ENCODE measurements at regions not wholly inside any gene's neighbourhood (a gene's known extent, or its start where the extent isn't known, plus 50 kb on each side); places are given as distances from the start of the nearest gene placed in this dataset.

DNA sequence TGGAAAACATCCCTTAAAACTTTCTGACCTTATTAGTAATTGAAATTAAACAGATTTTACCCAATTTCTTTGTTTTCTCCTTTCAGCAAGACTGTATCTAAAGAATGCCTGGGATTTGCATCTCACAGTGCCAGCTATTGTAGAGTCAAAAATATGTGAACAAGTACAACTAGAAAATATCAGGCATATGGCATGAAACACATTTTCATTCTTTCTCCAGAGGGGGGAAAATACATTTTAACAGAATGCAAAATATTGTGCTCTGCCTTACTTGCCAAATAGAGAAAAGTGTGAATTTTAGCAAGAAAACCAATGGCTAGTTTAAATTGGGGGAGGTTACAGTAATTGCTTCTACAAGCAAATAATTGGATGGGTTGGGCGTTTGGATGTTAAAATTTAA is 366.6 kb upstream of the FIGN start:
- Histone ChIP-seq H3K36me3 (replicated peaks in 1 of 2; ENCODE audit: control insufficient read depth in 2 of 2, insufficient read depth in 2 of 2, low read length in 2 of 2) (no peaks in the 10 kb centered on the region), H3K14ac (ENCODE audit: low read length) (no peak overlapping the region), H3K9me3 (replicated peaks in 1 of 2; ENCODE audit: control insufficient read depth in 2 of 2, insufficient read depth in 1 of 2, low read depth in 1 of 2, low read length in 2 of 2) (no peaks in the 10 kb centered on the region), H2BK12ac (ENCODE audit: low read length) (no peak overlapping the region), H3K4me1 (ENCODE audit: control insufficient read depth in 2 of 2, insufficient read depth in 1 of 2, low read depth in 1 of 2, low read length in 2 of 2) (peaks cover 0 to 4% of the 10 kb centered on the region in 2 donors), H3K23ac (ENCODE audit: low read depth, low read length, poor library complexity) (no peak overlapping the region), H4K91ac (ENCODE audit: low read depth, low read length, poor library complexity) (no peak overlapping the region), H3K4me2 (ENCODE audit: insufficient read depth, low read length, poor library complexity, severe bottlenecking) (no peak overlapping the region), H3K27ac (replicated peaks; ENCODE audit: low read length) (no peak overlapping the region), H3K79me1 (ENCODE audit: low read depth, low read length) (no peaks in the 10 kb centered on the region), H2BK5ac (ENCODE audit: low read length) (no peak overlapping the region), H4K8ac (ENCODE audit: low read depth, low read length) (no peak overlapping the region), H3K27me3 (ENCODE audit: control insufficient read depth in 3 of 3, insufficient read depth in 3 of 3, low read depth in 1 of 3, low read length in 3 of 3) (no peaks in the 10 kb centered on the region), H3K4ac (ENCODE audit: low read length) (no peak overlapping the region), H3K9ac (ENCODE audit: low read depth, low read length, poor library complexity) (no peak overlapping the region), H3K18ac (ENCODE audit: low read length) (no peak overlapping the region), H2AFZ (ENCODE audit: low read length) (no peak overlapping the region), H2AK5ac (ENCODE audit: low read depth, low read length) (no peak overlapping the region), H2BK15ac (ENCODE audit: low read length) (no peak overlapping the region), H3K4me3 (ENCODE audit: low read length in 2 of 2) (no peak overlapping the region), H2BK120ac (ENCODE audit: low read depth, low read length) (no peak overlapping the region)
- DNase-seq (ENCODE audit: low spot score) = no peak
- no CpG with 5 or more reads among the region's 1 CpG for WGBS, 2 donors (ENCODE audit: extremely low coverage in 2 of 2, insufficient read length in 2 of 2, insufficient replicate concordance in 1 of 2)

- no peak overlapping the region for H3K4me2 ChIP-seq (ENCODE audit: insufficient read depth, low read length, poor library complexity, severe bottlenecking)
- H3K9ac ChIP-seq (ENCODE audit: low read depth, low read length, poor library complexity) = no peak overlapping the region
- H3K23ac ChIP-seq (ENCODE audit: low read depth, low read length, poor library complexity) = no peak overlapping the region
- H3K4ac ChIP-seq (ENCODE audit: low read length) = no peak overlapping the region
- no peak overlapping the region for H2AFZ ChIP-seq (ENCODE audit: low read length)
- no peaks in the 10 kb centered on the region for H3K27me3 ChIP-seq (ENCODE audit: control insufficient read depth in 3 of 3, insufficient read depth in 3 of 3, low read depth in 1 of 3, low read length in 3 of 3)
- no peaks in the 10 kb centered on the region for H3K79me1 ChIP-seq (ENCODE audit: low read depth, low read length)
- no peak overlapping the region for H2BK15ac ChIP-seq (ENCODE audit: low read length)
- no peak overlapping the region for H3K18ac ChIP-seq (ENCODE audit: low read length)
- H3K36me3 ChIP-seq (replicated peaks in 1 of 2; ENCODE audit: control insufficient read depth in 2 of 2, insufficient read depth in 2 of 2, low read length in 2 of 2) = no peaks in the 10 kb centered on the region
- H2BK5ac ChIP-seq (ENCODE audit: low read length) = no peak overlapping the region
- H3K14ac ChIP-seq (ENCODE audit: low read length) = no peak overlapping the region
- WGBS, 2 donors (ENCODE audit: extremely low coverage in 2 of 2, insufficient read length in 2 of 2, insufficient replicate concordance in 1 of 2) = no CpG with 5 or more reads among the region's 4 CpGs
- H4K91ac ChIP-seq (ENCODE audit: low read depth, low read length, poor library complexity) = no peak overlapping the region
- H2BK12ac ChIP-seq (ENCODE audit: low read length) = no peak overlapping the region
- H3K4me1 ChIP-seq (ENCODE audit: control insufficient read depth in 2 of 2, insufficient read depth in 1 of 2, low read depth in 1 of 2, low read length in 2 of 2) = no peaks in the 10 kb centered on the region
- H3K4me3 ChIP-seq (ENCODE audit: low read length in 2 of 2) = no peak overlapping the region
- DNase-seq (ENCODE audit: low spot score) = no peak
- peaks cover 0 to 3% of the 10 kb centered on the region in 2 donors for H3K9me3 ChIP-seq (replicated peaks in 1 of 2; ENCODE audit: control insufficient read depth in 2 of 2, insufficient read depth in 1 of 2, low read depth in 1 of 2, low read length in 2 of 2)
- no peak overlapping the region for H2AK5ac ChIP-seq (ENCODE audit: low read depth, low read length)
- no peak overlapping the region for H4K8ac ChIP-seq (ENCODE audit: low read depth, low read length)
- H3K27ac ChIP-seq (replicated peaks; ENCODE audit: low read length) = no peak overlapping the region
- H2BK120ac ChIP-seq (ENCODE audit: low read depth, low read length) = no peak overlapping the region
These were observed 355.9 kb upstream of the FIGN start for GRCh38 chr2:164091673-164092072.

DNA sequence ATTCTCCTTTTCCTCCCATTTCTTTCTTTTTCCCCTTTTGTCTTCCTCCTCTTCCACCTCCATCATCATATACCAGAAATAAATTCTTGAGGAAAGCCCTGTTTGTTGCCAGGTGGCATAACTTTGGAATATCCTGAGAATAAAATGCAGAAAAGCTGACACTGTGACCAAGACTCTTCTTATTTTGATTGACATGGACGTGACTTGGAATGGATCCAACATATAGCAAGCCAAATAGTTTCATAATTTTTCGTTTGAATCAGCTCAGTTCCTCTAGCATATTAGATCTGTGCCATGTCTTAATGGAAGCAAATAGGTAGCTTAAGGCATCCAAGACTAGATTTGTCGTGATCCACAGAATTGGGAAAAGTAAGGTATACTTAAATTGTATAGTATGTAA is 354.7 kb upstream of the FIGN start:
- Histone ChIP-seq H3K9ac (ENCODE audit: low read depth, low read length, poor library complexity) (no peak overlapping the region), H2BK120ac (ENCODE audit: low read depth, low read length) (no peak overlapping the region), H3K36me3 (replicated peaks in 1 of 2; ENCODE audit: control insufficient read depth in 2 of 2, insufficient read depth in 2 of 2, low read length in 2 of 2) (no peaks in the 10 kb centered on the region), H3K9me3 (replicated peaks in 1 of 2; ENCODE audit: control insufficient read depth in 2 of 2, insufficient read depth in 1 of 2, low read depth in 1 of 2, low read length in 2 of 2) (peaks cover 0 to 3% of the 10 kb centered on the region in 2 donors), H4K8ac (ENCODE audit: low read depth, low read length) (no peak overlapping the region), H2AFZ (ENCODE audit: low read length) (no peak overlapping the region), H3K23ac (ENCODE audit: low read depth, low read length, poor library complexity) (no peak overlapping the region), H3K27me3 (ENCODE audit: control insufficient read depth in 3 of 3, insufficient read depth in 3 of 3, low read depth in 1 of 3, low read length in 3 of 3) (no peaks in the 10 kb centered on the region), H3K27ac (replicated peaks; ENCODE audit: low read length) (no peak overlapping the region), H3K79me1 (ENCODE audit: low read depth, low read length) (no peaks in the 10 kb centered on the region), H2BK12ac (ENCODE audit: low read length) (no peak overlapping the region), H2AK5ac (ENCODE audit: low read depth, low read length) (no peak overlapping the region), H2BK15ac (ENCODE audit: low read length) (no peak overlapping the region), H3K4me1 (ENCODE audit: control insufficient read depth in 2 of 2, insufficient read depth in 1 of 2, low read depth in 1 of 2, low read length in 2 of 2) (no peaks in the 10 kb centered on the region), H2BK5ac (ENCODE audit: low read length) (no peak overlapping the region), H3K4me3 (ENCODE audit: low read length in 2 of 2) (no peak overlapping the region), H3K14ac (ENCODE audit: low read length) (no peak overlapping the region), H3K4me2 (ENCODE audit: insufficient read depth, low read length, poor library complexity, severe bottlenecking) (no peak overlapping the region), H3K18ac (ENCODE audit: low read length) (no peak overlapping the region), H4K91ac (ENCODE audit: low read depth, low read length, poor library complexity) (no peak overlapping the region), H3K4ac (ENCODE audit: low read length) (no peak overlapping the region)
- DNase-seq (ENCODE audit: low spot score) = no peak
- WGBS, 2 donors (ENCODE audit: extremely low coverage in 2 of 2, insufficient read length in 2 of 2, insufficient replicate concordance in 1 of 2) = no CpG with 5 or more reads among the region's 3 CpGs

GRCh38 chr2:164084066-164084465 is 348.3 kb upstream of the FIGN start:
- no CpG with 5 or more reads among the region's 2 CpGs for WGBS, 2 donors (ENCODE audit: extremely low coverage in 2 of 2, insufficient read length in 2 of 2, insufficient replicate concordance in 1 of 2)

More at GRCh38 chr2:164084066-164084465, 348.3 kb upstream of the FIGN start:
- Histone ChIP-seq H3K4me2 (ENCODE audit: insufficient read depth, low read length, poor library complexity, severe bottlenecking) (no peak overlapping the region), H3K27me3 (ENCODE audit: control insufficient read depth in 3 of 3, insufficient read depth in 3 of 3, low read depth in 1 of 3, low read length in 3 of 3) (no peaks in the 10 kb centered on the region), H3K18ac (ENCODE audit: low read length) (no peak overlapping the region), H3K4me1 (ENCODE audit: control insufficient read depth in 2 of 2, insufficient read depth in 1 of 2, low read depth in 1 of 2, low read length in 2 of 2) (no peaks in the 10 kb centered on the region), H3K79me1 (ENCODE audit: low read depth, low read length) (no peaks in the 10 kb centered on the region), H2BK120ac (ENCODE audit: low read depth, low read length) (no peak overlapping the region), H3K23ac (ENCODE audit: low read depth, low read length, poor library complexity) (no peak overlapping the region), H2AFZ (ENCODE audit: low read length) (no peak overlapping the region), H3K27ac (replicated peaks; ENCODE audit: low read length) (no peak overlapping the region), H4K91ac (ENCODE audit: low read depth, low read length, poor library complexity) (no peak overlapping the region), H3K9me3 (replicated peaks in 1 of 2; ENCODE audit: control insufficient read depth in 2 of 2, insufficient read depth in 1 of 2, low read depth in 1 of 2, low read length in 2 of 2) (peaks cover 0 to 3% of the 10 kb centered on the region in 2 donors), H3K4ac (ENCODE audit: low read length) (no peak overlapping the region), H2BK15ac (ENCODE audit: low read length) (no peak overlapping the region), H2BK5ac (ENCODE audit: low read length) (no peak overlapping the region), H3K4me3 (ENCODE audit: low read length in 2 of 2) (no peak overlapping the region), H3K36me3 (replicated peaks in 1 of 2; ENCODE audit: control insufficient read depth in 2 of 2, insufficient read depth in 2 of 2, low read length in 2 of 2) (no peaks in the 10 kb centered on the region), H3K9ac (ENCODE audit: low read depth, low read length, poor library complexity) (no peak overlapping the region), H4K8ac (ENCODE audit: low read depth, low read length) (no peak overlapping the region), H2AK5ac (ENCODE audit: low read depth, low read length) (no peak overlapping the region), H3K14ac (ENCODE audit: low read length) (no peak overlapping the region), H2BK12ac (ENCODE audit: low read length) (no peak overlapping the region)
- DNase-seq (ENCODE audit: low spot score) = no peak

Measured in neuronal stem cell (in vitro differentiated cells).